IMR-90 (cell line): ENCODE measurements at regions not wholly inside any gene's neighbourhood (a gene's known extent, or its start where the extent isn't known, plus 50 kb on each side); places are given as distances from the start of the nearest gene placed in this dataset.

Experiments
- ATAC-seq: fragments of 200-7000 bp; cut with Tn5 transposase; 2 replicates; pipeline ENCODE4 v1.9.1; 2020; ENCODE audit warnings: low read depth, mild to moderate bottlenecking, moderate library complexity
- BruUV-seq: library from RNA; stranded (reverse); fragments of 400-500 nt; replicated peaks from 2 replicates; lab custom pipeline; 2021; lab: Mats Ljungman, UMichigan
- CTCF ChIA-PET: fragments of 300-600 bp; formaldehyde crosslinking; extraction: SDS; loops from one replicate; lab custom pipeline; 2021; ENCODE audit warnings: antibody characterized with exemption; lab: Yijun Ruan, JAX
- POLR2A ChIA-PET: fragments of 300-600 bp; sonication (Branson Sonifier 250); formaldehyde crosslinking; loops from one replicate; lab custom pipeline; 2022; ENCODE audit warnings: antibody characterized with exemption; ENCODE audit not compliant: unreplicated experiment; lab: Charles Lee
- DNase-seq: peaks from one replicate; pipeline ENCODE4 v3.0.0; 2013
- H2AFZ ChIP-seq: replicated peaks from 2 replicates; pipeline ENCODE3; 2013; ENCODE audit warnings: low read length, mild to moderate bottlenecking; ENCODE audit not compliant: poor library complexity
- H2AK5ac ChIP-seq: 2 replicates; pipeline ENCODE4 v1.6.1; 2013; ENCODE audit warnings: low read depth, low read length, inconsistent platforms
- H2AK9ac ChIP-seq: replicated peaks from 2 replicates; pipeline ENCODE3; 2013; ENCODE audit warnings: mild to moderate bottlenecking, low read depth, low read length, moderate library complexity; ENCODE audit not compliant: poor library complexity
- H2BK120ac ChIP-seq: 2 replicates; pipeline ENCODE4 v1.6.1; 2013; ENCODE audit warnings: low read depth, low read length, inconsistent platforms
- H2BK15ac ChIP-seq: 3 replicates; pipeline ENCODE4 v1.6.1; 2013; ENCODE audit warnings: low read depth, low read length, inconsistent platforms
- H2BK20ac ChIP-seq: 2 replicates; pipeline ENCODE4 v1.6.1; 2013; ENCODE audit warnings: low read depth, mild to moderate bottlenecking, inconsistent platforms, low read length, moderate library complexity
- H2BK5ac ChIP-seq: 2 replicates; pipeline ENCODE4 v1.6.1; 2013; ENCODE audit warnings: mild to moderate bottlenecking, low read depth, low read length, inconsistent platforms; ENCODE audit not compliant: poor library complexity, severe bottlenecking
- H3K14ac ChIP-seq: replicated peaks from 2 replicates; pipeline ENCODE4 v1.6.1; 2013; ENCODE audit warnings: low read depth, low read length, inconsistent platforms
- H3K18ac ChIP-seq: 2 replicates; pipeline ENCODE4 v1.6.1; 2013; ENCODE audit warnings: low read depth, low read length, control low read depth
- H3K23ac ChIP-seq: 2 replicates; pipeline ENCODE4 v1.6.1; 2013; ENCODE audit warnings: low read depth, low read length, inconsistent platforms
- H3K27ac ChIP-seq: 2 replicates; pipeline ENCODE4 v1.5.1; 2013; ENCODE audit warnings: mild to moderate bottlenecking, control low read depth, low read length; ENCODE audit not compliant: insufficient read depth
- H3K27me3 ChIP-seq: 2 replicates; pipeline ENCODE4 v1.6.1; 2013; ENCODE audit warnings: low read length; ENCODE audit not compliant: control insufficient read depth, insufficient read depth
- H3K36me3 ChIP-seq: 2 replicates; pipeline ENCODE4 v1.6.1; 2013; ENCODE audit warnings: low read length, mixed read lengths; ENCODE audit not compliant: control insufficient read depth, insufficient read depth
- H3K4ac ChIP-seq: 2 replicates; pipeline ENCODE4 v1.6.1; 2013; ENCODE audit warnings: low read depth, low read length, inconsistent platforms
- H3K4me1 ChIP-seq: 2 replicates; pipeline ENCODE4 v1.6.1; 2013; ENCODE audit warnings: low read length, mixed read lengths; ENCODE audit not compliant: control insufficient read depth, insufficient read depth
- H3K4me2 ChIP-seq: 2 replicates; pipeline ENCODE4 v1.6.1; 2013; ENCODE audit warnings: low read depth, mild to moderate bottlenecking, control low read depth, low read length, moderate library complexity
- H3K4me3 ChIP-seq: 2 replicates; pipeline ENCODE4 v1.5.1; 2013; ENCODE audit warnings: low read depth, mild to moderate bottlenecking, control low read depth, low read length, moderate library complexity; ENCODE audit not compliant: insufficient read depth
- H3K56ac ChIP-seq: 2 replicates; pipeline ENCODE4 v1.6.1; 2013; ENCODE audit warnings: low read length, inconsistent platforms; ENCODE audit not compliant: insufficient read depth; ENCODE audit errors: extremely low read depth
- H3K79me1 ChIP-seq, 2 experiments: 2 replicates each; pipeline ENCODE4 v1.6.1; 2013; ENCODE audit warnings: low read length in 2 of 2, inconsistent platforms in 1 of 2, low read depth in 1 of 2
- H3K9ac ChIP-seq: 2 replicates; pipeline ENCODE4 v1.6.1; 2013; ENCODE audit warnings: low read depth, low read length, control low read depth
- H3K9me1 ChIP-seq: 2 replicates; pipeline ENCODE4 v1.6.1; 2013; ENCODE audit warnings: low read length, inconsistent platforms; ENCODE audit not compliant: insufficient read depth
- H3K9me3 ChIP-seq: 2 replicates; pipeline ENCODE4 v1.6.1; 2013; ENCODE audit warnings: low read length; ENCODE audit not compliant: control insufficient read depth, insufficient read depth
- H4K20me1 ChIP-seq: 2 replicates; pipeline ENCODE4 v1.6.1; 2013; ENCODE audit warnings: low read length, inconsistent platforms; ENCODE audit not compliant: insufficient read depth
- H4K5ac ChIP-seq: 2 replicates; pipeline ENCODE4 v1.6.1; 2013; ENCODE audit warnings: mild to moderate bottlenecking, low read depth, low read length, control low read depth
- H4K8ac ChIP-seq, 2 experiments: 2 replicates each; pipeline ENCODE4 v1.6.1; 2013; ENCODE audit warnings: low read depth in 2 of 2, low read length in 2 of 2, control low read depth in 1 of 2, inconsistent platforms in 1 of 2
- H4K91ac ChIP-seq: 2 replicates; pipeline ENCODE4 v1.6.1; 2013; ENCODE audit warnings: low read depth, low read length, inconsistent platforms; ENCODE audit not compliant: insufficient read depth
- BHLHE40 ChIP-seq: fragments of 150-350 bp; IDR thresholded peaks from 2 replicates; pipeline ENCODE4 v1.6.1; 2016; ENCODE audit warnings: mild to moderate bottlenecking, low read depth, low read length
- CEBPB ChIP-seq: IDR thresholded peaks from 2 replicates; pipeline ENCODE4 v1.6.1; 2012; ENCODE audit warnings: low read depth, low read length, improper control_type of control experiment
- CHD1 ChIP-seq: IDR thresholded peaks from 2 replicates; pipeline ENCODE4 v1.6.1; 2012; ENCODE audit warnings: low read depth, low read length, improper control_type of control experiment
- CTCF ChIP-seq: conservative IDR thresholded peaks from 2 replicates; pipeline ENCODE4 v1.5.1; 2012; ENCODE audit warnings: mild to moderate bottlenecking, low read depth, low read length, improper control_type of control experiment
- ELK1 ChIP-seq: fragments of 150-350 bp; IDR thresholded peaks from 2 replicates; pipeline ENCODE4 v1.6.1; 2016; ENCODE audit warnings: low read depth, mild to moderate bottlenecking, low read length, moderate library complexity, borderline replicate concordance
- FOS ChIP-seq: fragments of 150-350 bp; IDR thresholded peaks from 2 replicates; pipeline ENCODE4 v1.6.1; 2016; ENCODE audit warnings: low read depth, low read length
- MAFK ChIP-seq: IDR thresholded peaks from 2 replicates; pipeline ENCODE4 v1.6.1; 2012; ENCODE audit warnings: low read depth, low read length, improper control_type of control experiment
- MAZ ChIP-seq: IDR thresholded peaks from 2 replicates; pipeline ENCODE4 v1.6.1; 2012; ENCODE audit warnings: low read depth, mild to moderate bottlenecking, low read length, improper control_type of control experiment, moderate library complexity, borderline replicate concordance
- MXI1 ChIP-seq: IDR thresholded peaks from 2 replicates; pipeline ENCODE4 v1.6.1; 2012; ENCODE audit warnings: low read depth, mild to moderate bottlenecking, low read length, moderate library complexity, borderline replicate concordance
- NFE2L2 ChIP-seq: fragments of 150-350 bp; IDR thresholded peaks from 2 replicates; pipeline ENCODE4 v1.6.1; 2016; ENCODE audit warnings: low read depth, mild to moderate bottlenecking, low read length
- POLR2A ChIP-seq: IDR thresholded peaks from 2 replicates; pipeline ENCODE4 v1.6.1; 2012; ENCODE audit warnings: mild to moderate bottlenecking, low read depth, low read length
- RAD21 ChIP-seq: IDR thresholded peaks from 2 replicates; pipeline ENCODE4 v1.6.1; 2012; ENCODE audit warnings: low read length, improper control_type of control experiment
- RCOR1 ChIP-seq: IDR thresholded peaks from 2 replicates; pipeline ENCODE4 v1.6.1; 2012; ENCODE audit warnings: mild to moderate bottlenecking, low read length, improper control_type of control experiment; ENCODE audit not compliant: insufficient replicate concordance
- RFX5 ChIP-seq: IDR thresholded peaks from 2 replicates; pipeline ENCODE4 v1.8.0; 2012; ENCODE audit warnings: low read depth, mild to moderate bottlenecking, low read length, moderate library complexity
- SMC3 ChIP-seq: fragments of 150-350 bp; IDR thresholded peaks from 2 replicates; pipeline ENCODE4 v1.6.1; 2016; ENCODE audit warnings: low read depth, mild to moderate bottlenecking, antibody characterized with exemption, low read length, moderate library complexity
- USF2 ChIP-seq: fragments of 150-350 bp; IDR thresholded peaks from 2 replicates; pipeline ENCODE4 v1.6.1; 2017; ENCODE audit warnings: mild to moderate bottlenecking, antibody characterized with exemption, low read length, low read depth
- WGBS, 2 experiments: methylation state at CpG; one replicate each; pipeline versions ENCODE4 v1.1.5 to v1.1.7; 2013; ENCODE audit warnings: missing lambda C conversion rate in 2 of 2; ENCODE audit not compliant: insufficient read length in 1 of 2; ENCODE audit errors: extremely low coverage in 2 of 2; 5-methylcytosine and 5-hydroxymethylcytosine counted together
- dilution Hi-C: fragments of 300-500 bp; cut with HindIII; formaldehyde crosslinking; loops from one replicate; pipeline ENCODE4 v1.14.3; 2018; ENCODE audit warnings: low sequenced_read_pairs; ENCODE audit not compliant: unreplicated experiment
- in situ Hi-C: fragments of 300-500 bp; cut with MboI; formaldehyde crosslinking; loops from 3 replicates; pipeline ENCODE4 v1.14.3; 2019; ENCODE audit warnings: low sequenced_read_pairs, inconsistent platforms, mixed read lengths
- intact Hi-C: fragments of 100-400 bp; cut with micrococcal nuclease; formaldehyde crosslinking; loops from 2 replicates; pipeline ENCODE4 v1.10.0; 2022

GRCh38 chr13:99686944-99687411 lies 185.7 kb downstream of the TM9SF2 start:
- no peak overlapping the region for H2AK5ac ChIP-seq
- H2BK20ac ChIP-seq = no peak overlapping the region
- in situ Hi-C loops = no loop called here
- H4K5ac ChIP-seq = no peak overlapping the region
- no peak overlapping the region for H2BK15ac ChIP-seq
- H3K27ac ChIP-seq = no peak overlapping the region
- H2BK5ac ChIP-seq = no peak overlapping the region
- no peak overlapping the region for H3K4me3 ChIP-seq
- no peaks in the 10 kb centered on the region for H3K36me3 ChIP-seq
- ATAC-seq = no peak
- no peaks in the 10 kb centered on the region for H4K20me1 ChIP-seq
- no peak overlapping the region for H4K8ac ChIP-seq
- no TSS peak for BruUV-seq
- DNase-seq = no peak
- dilution Hi-C loops = no loop called here
- ChIA-PET POLR2A (no interaction called here), CTCF (no interaction called here)
- H3K4ac ChIP-seq = no peak overlapping the region
- H3K4me2 ChIP-seq = no peak overlapping the region
- H3K56ac ChIP-seq = no peak overlapping the region
- H3K4me1 ChIP-seq = no peaks in the 10 kb centered on the region
- no peak overlapping the region for H3K14ac ChIP-seq
- H3K9me3 ChIP-seq = no peaks in the 10 kb centered on the region
- no peak overlapping the region for H3K9ac ChIP-seq
- H2BK120ac ChIP-seq = no peak overlapping the region
- H3K79me1 ChIP-seq = no peaks in the 10 kb centered on the region
- H4K91ac ChIP-seq = no peak overlapping the region
- H3K23ac ChIP-seq = no peak overlapping the region
- TF ChIP-seq MAFK (no peak), BHLHE40 (no peak), ELK1 (no peak), CEBPB (no peak), CTCF (no peak), MAZ (no peak), SMC3 (no peak), RAD21 (no peak), NFE2L2 (no peak), USF2 (no peak), FOS (no peak), CHD1 (no peak), MXI1 (no peak), POLR2A (no peak), RFX5 (no peak), RCOR1 (no peak)
- peaks cover 29% of the 10 kb centered on the region for H3K27me3 ChIP-seq
- no CpG with 5 or more reads among the region's 6 CpGs for WGBS, 2 experiments
- H2AK9ac ChIP-seq = no peak overlapping the region
- intact Hi-C loops = loop anchor here (10.0 kb wide), 1 partner anchor 188 kb away; no protein-coding TSS in a partner anchor
- no peak overlapping the region for H2AFZ ChIP-seq
- H3K18ac ChIP-seq = no peak overlapping the region
- H3K9me1 ChIP-seq = no peaks in the 10 kb centered on the region
